Ishikawa (cell line): ENCODE measurements at regions not wholly inside any gene's neighbourhood (a gene's known extent, or its start where the extent isn't known, plus 50 kb on each side); places are given as distances from the start of the nearest gene placed in this dataset.

ENCODE experiments used
- CEBPB ChIP-seq: IDR thresholded peaks from 2 replicates; pipeline ENCODE4 v1.6.1; 2012
- TAF1 ChIP-seq: IDR thresholded peaks from 2 replicates; pipeline ENCODE4 v1.6.1; 2012; ENCODE audit warnings: low read depth, mild to moderate bottlenecking
- TCF12 ChIP-seq: IDR thresholded peaks from 2 replicates; pipeline ENCODE4 v1.6.1; 2012; ENCODE audit warnings: low read depth
- USF1 ChIP-seq: IDR thresholded peaks from 2 replicates; pipeline ENCODE4 v1.6.1; 2012
- ZBTB7A ChIP-seq: IDR thresholded peaks from 2 replicates; pipeline ENCODE4 v1.6.1; 2012; ENCODE audit warnings: low read depth
- TF ChIP-seq, protein P1 (sequence below): IDR thresholded peaks from 2 replicates; pipeline ENCODE4 v1.6.1; 2012

GRCh38 chr5:2505217-2505616 lies 246.3 kb downstream of the IRX2 start:
- TF ChIP-seq CEBPB (no peak), ZBTB7A (no peak), USF1 (no peak), TAF1 (no peak), TCF12 (no peak)
- TF ChIP-seq, protein P1, sequence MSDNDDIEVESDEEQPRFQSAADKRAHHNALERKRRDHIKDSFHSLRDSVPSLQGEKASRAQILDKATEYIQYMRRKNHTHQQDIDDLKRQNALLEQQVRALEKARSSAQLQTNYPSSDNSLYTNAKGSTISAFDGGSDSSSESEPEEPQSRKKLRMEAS: no peak
